IMR-90 (cell line): ENCODE measurements at regions not wholly inside any gene's neighbourhood (a gene's known extent, or its start where the extent isn't known, plus 50 kb on each side); places are given as distances from the start of the nearest gene placed in this dataset.
"Not testable (repeated sequence)": the region's sequence is repeated elsewhere in the genome, so short reads cannot be mapped to it uniquely, and the experiment has no call there.

Source experiments
- CEBPB ChIP-seq: IDR thresholded peaks from 2 replicates; pipeline ENCODE4 v1.6.1; 2012; ENCODE audit warnings: low read depth, low read length, improper control_type of control experiment
- CHD1 ChIP-seq: IDR thresholded peaks from 2 replicates; pipeline ENCODE4 v1.6.1; 2012; ENCODE audit warnings: low read depth, low read length, improper control_type of control experiment
- FOS ChIP-seq: fragments of 150-350 bp; IDR thresholded peaks from 2 replicates; pipeline ENCODE4 v1.6.1; 2016; ENCODE audit warnings: low read depth, low read length
- POLR2A ChIP-seq: IDR thresholded peaks from 2 replicates; pipeline ENCODE4 v1.6.1; 2012; ENCODE audit warnings: mild to moderate bottlenecking, low read depth, low read length
- TF ChIP-seq, protein P1 (sequence below): conservative IDR thresholded peaks from 2 replicates; pipeline ENCODE4 v1.5.1; 2012; ENCODE audit warnings: mild to moderate bottlenecking, low read depth, low read length, improper control_type of control experiment

GRCh38 chr1:115534-115933 is 335.9 kb downstream of the OR4F29 start:
- TF ChIP-seq, protein P1, sequence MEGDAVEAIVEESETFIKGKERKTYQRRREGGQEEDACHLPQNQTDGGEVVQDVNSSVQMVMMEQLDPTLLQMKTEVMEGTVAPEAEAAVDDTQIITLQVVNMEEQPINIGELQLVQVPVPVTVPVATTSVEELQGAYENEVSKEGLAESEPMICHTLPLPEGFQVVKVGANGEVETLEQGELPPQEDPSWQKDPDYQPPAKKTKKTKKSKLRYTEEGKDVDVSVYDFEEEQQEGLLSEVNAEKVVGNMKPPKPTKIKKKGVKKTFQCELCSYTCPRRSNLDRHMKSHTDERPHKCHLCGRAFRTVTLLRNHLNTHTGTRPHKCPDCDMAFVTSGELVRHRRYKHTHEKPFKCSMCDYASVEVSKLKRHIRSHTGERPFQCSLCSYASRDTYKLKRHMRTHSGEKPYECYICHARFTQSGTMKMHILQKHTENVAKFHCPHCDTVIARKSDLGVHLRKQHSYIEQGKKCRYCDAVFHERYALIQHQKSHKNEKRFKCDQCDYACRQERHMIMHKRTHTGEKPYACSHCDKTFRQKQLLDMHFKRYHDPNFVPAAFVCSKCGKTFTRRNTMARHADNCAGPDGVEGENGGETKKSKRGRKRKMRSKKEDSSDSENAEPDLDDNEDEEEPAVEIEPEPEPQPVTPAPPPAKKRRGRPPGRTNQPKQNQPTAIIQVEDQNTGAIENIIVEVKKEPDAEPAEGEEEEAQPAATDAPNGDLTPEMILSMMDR = not testable (repeated sequence)
- TF ChIP-seq POLR2A, CEBPB, FOS, CHD1: not testable (repeated sequence)
